AG04450 (cell line): ENCODE measurements at regions not wholly inside any gene's neighbourhood (a gene's known extent, or its start where the extent isn't known, plus 50 kb on each side); places are given as distances from the start of the nearest gene placed in this dataset.
"Not testable (repeated sequence)": the region's sequence is repeated elsewhere in the genome, so short reads cannot be mapped to it uniquely, and the experiment has no call there.

Experiments used
- CTCF ChIA-PET: fragments of 300-600, 350-600 bp; formaldehyde crosslinking; extraction: SDS; loops from one replicate; lab custom pipeline; 2022; ENCODE audit warnings: antibody characterized with exemption, inconsistent platforms; lab: Charles Lee
- POLR2A ChIA-PET: fragments of 350-600 bp; formaldehyde crosslinking; extraction: SDS; loops from one replicate; lab custom pipeline; 2021; ENCODE audit warnings: antibody characterized with exemption, inconsistent platforms; lab: Yijun Ruan, JAX
- DNase-seq: peaks from one replicate; pipeline ENCODE4 v3.0.0-alpha.2; 2011; ENCODE audit warnings: low read depth, low spot score
- H3K27ac ChIP-seq: one replicate; pipeline ENCODE4 v1.5.1; 2012; ENCODE audit warnings: low read depth, low read length, control low read depth
- H3K27me3 ChIP-seq: one replicate; pipeline ENCODE4 v1.6.0; 2012; ENCODE audit warnings: low read length; ENCODE audit not compliant: control insufficient read depth, insufficient read depth
- H3K4me3 ChIP-seq: 2 replicates; pipeline ENCODE4 v1.5.1; 2011; ENCODE audit warnings: mild to moderate bottlenecking, low read depth, low read length, control low read depth
- H3K9me3 ChIP-seq: 2 replicates; pipeline ENCODE4 v1.5.1; 2012; ENCODE audit warnings: low read length; ENCODE audit not compliant: control insufficient read depth, insufficient read depth
- TF ChIP-seq, protein P1 (sequence below): IDR thresholded peaks from 2 replicates; pipeline ENCODE4 v1.5.1; 2011; ENCODE audit warnings: low read depth, low read length, control low read depth, inconsistent platforms

DNA sequence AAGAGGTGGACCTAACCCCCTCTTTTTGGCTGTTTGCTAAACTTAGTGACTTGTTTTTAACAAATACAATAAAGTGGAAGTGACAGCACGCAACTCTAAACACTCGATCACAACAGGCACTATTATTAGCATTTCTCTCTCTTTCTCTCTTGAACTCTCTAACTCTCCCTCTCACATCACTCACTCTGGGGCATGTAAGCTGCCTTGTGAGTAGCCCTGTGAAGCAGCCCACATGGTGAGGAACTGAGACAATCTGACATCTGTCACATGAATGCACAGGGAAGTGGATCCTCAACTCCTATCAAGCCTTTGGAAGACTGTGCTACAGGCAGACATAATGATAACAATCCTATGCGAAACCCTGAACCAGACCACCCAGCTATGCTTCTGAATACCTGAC is 609.0 kb upstream of the CNTN5 start:
- TF ChIP-seq, protein P1, sequence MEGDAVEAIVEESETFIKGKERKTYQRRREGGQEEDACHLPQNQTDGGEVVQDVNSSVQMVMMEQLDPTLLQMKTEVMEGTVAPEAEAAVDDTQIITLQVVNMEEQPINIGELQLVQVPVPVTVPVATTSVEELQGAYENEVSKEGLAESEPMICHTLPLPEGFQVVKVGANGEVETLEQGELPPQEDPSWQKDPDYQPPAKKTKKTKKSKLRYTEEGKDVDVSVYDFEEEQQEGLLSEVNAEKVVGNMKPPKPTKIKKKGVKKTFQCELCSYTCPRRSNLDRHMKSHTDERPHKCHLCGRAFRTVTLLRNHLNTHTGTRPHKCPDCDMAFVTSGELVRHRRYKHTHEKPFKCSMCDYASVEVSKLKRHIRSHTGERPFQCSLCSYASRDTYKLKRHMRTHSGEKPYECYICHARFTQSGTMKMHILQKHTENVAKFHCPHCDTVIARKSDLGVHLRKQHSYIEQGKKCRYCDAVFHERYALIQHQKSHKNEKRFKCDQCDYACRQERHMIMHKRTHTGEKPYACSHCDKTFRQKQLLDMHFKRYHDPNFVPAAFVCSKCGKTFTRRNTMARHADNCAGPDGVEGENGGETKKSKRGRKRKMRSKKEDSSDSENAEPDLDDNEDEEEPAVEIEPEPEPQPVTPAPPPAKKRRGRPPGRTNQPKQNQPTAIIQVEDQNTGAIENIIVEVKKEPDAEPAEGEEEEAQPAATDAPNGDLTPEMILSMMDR = no peak
- POLR2A ChIA-PET = no interaction called here
- CTCF ChIA-PET = no interaction called here
- Histone ChIP-seq H3K9me3 (peaks cover 12% of the 10 kb centered on the region), H3K27ac (no peak overlapping the region), H3K27me3 (no peaks in the 10 kb centered on the region), H3K4me3 (no peak overlapping the region)
- no peak for DNase-seq

DNA sequence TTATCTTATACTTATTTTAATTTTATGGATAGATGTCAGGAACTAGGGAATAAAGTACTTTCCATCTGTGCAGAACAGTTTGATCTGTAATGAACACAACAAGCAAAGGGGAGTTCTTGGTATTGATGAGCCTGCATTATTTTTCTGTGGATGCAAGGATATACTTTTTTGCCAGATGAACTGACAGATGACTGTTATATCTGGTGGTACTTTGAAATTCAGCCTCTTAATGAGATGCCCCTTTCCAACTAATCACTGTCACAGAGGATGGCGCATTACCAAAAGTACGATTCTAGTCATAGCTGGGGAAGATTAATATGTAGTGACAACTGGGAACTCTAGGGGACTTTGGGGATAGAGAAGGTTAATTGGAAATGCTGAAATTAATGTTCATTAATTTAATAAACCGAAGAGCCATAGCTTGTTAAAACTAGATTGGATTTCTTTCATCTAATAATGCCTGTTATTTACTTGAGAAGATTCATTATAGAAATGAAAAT is 603.4 kb upstream of the CNTN5 start:
- DNase-seq = no peak
- Histone ChIP-seq H3K27ac (no peak overlapping the region), H3K9me3 (peaks cover 10% of the 10 kb centered on the region), H3K4me3 (no peak overlapping the region), H3K27me3 (no peaks in the 10 kb centered on the region)
- ChIA-PET CTCF (no interaction called here), POLR2A (no interaction called here)
- TF ChIP-seq, protein P1 = no peak

DNA sequence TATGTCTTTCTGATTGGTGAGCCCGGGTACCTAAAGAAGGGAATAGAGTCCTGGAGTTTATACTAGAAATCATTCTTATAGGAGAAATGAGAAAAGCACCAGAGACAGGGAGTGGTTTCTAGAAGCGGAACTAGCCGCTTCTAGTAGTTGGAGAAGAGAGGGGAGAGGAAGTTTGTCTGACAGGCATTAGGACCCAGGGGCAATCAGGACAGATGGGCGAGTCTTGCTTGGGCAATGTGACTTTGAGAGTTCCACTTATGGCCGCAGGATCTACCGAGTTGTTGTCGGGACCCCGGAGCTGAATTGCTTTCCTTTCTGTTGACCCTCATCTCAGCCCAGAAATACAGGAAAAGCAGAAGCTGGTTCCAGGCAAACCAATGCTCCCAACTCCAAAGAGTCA is 596.8 kb upstream of the CNTN5 start:
- DNase-seq = no peak
- Histone ChIP-seq H3K9me3 (peaks cover 8% of the 10 kb centered on the region; the same call in 1 of the 2 replicates), H3K27me3 (no peaks in the 10 kb centered on the region), H3K4me3 (no peak overlapping the region), H3K27ac (no peak overlapping the region)
- TF ChIP-seq, protein P1 = no peak
- POLR2A ChIA-PET = no interaction called here
- CTCF ChIA-PET = no interaction called here

DNA sequence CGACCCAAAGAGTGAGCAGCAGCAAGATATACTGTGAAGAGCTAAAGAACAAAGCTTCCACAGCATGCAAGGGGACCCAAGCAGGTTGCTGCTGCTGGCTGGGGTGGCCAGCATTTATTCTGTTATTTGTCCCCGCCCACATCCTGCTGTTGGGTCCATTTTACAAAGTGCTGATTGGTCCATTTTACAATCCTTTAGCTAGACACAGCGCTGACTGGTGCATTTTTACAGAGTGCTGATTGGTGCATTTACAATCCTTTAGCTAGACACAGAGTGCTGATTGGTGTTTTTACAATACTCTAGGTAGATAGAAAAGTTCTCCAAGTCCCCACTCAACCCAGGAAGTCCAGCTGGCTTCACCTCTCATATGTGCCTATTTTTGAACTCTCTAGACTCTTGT is 596.0 kb upstream of the CNTN5 start:
- CTCF ChIA-PET = not testable (repeated sequence)

DNA sequence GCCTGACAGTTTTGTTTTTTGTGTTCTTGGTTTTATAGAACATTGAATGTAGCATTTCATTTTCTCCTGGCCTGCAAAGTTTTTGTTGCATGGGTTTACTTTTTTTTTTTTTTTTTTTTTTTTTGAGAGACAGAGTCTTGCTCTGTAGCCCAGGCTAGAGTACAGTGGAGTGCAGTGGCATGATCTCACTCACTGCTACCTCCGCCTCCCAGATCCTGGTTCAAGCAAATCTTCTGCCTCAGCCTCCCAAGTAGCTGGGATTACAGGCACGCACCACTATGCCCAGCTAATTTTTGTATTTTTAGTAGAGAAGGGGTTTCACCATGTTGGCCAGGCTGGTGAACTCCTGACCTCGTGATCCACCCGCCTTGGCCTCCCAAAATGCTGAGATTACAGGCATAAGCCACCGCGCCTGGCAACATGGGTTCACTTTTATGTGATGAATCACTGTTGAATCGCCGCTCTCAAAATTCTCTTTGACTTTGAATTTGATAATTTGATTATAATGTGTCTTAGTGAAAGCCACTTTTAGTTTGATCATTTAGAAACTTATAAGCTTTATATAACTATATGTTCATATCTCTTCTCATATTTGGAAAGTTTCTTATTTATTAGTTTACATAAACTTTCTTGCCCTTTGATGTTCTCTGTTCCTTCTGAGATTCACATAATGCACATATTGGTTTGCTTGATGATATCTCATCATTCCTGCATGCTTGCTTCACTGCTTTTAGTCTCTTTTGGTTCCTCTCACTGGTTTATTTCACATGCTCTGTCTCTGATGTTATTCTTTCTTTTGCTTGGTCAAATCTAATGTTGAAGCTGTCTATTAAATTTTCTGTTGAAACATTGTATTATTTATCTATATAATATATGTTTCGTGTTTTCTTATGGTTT is 589.0 kb upstream of the CNTN5 start:
- ChIA-PET POLR2A (no interaction called here), CTCF (no interaction called here)
- TF ChIP-seq, protein P1 = no peak
- no peaks in the 10 kb centered on the region for H3K27me3 ChIP-seq
- no peak for DNase-seq
- no peak overlapping the region for H3K4me3 ChIP-seq
- peaks cover 3% of the 10 kb centered on the region; the same call in 1 of the 2 replicates for H3K9me3 ChIP-seq
- H3K27ac ChIP-seq = no peak overlapping the region

More for the DNA sequence above, 596.0 kb upstream of the CNTN5 start:
- H3K4me3 ChIP-seq, DNase-seq, POLR2A ChIA-PET, H3K27ac ChIP-seq, H3K9me3 ChIP-seq, H3K27me3 ChIP-seq: not testable (repeated sequence)
